ENCODE measurements at regions not wholly inside any gene's neighbourhood (a gene's known extent, or its start where the extent isn't known, plus 50 kb on each side); places are given as distances from the start of the nearest gene placed in this dataset.

GRCh38 chr2:15703365-15703869 lies 111.7 kb downstream of the DDX1 start:
- Histone ChIP-seq H3K36me3 (no peaks in the 10 kb centered on the region), H3K27me3 (ENCODE audit: insufficient read depth, low read depth, severe bottlenecking) (no peaks in the 10 kb centered on the region)
- no peak for TF ChIP-seq CTCF (IDR thresholded peaks at IDR 0.05; ENCODE audit: low read depth, low read length)

GRCh38 chr2:15704086-15704787 lies 112.6 kb downstream of the DDX1 start:
- Histone ChIP-seq H3K27ac (no peak overlapping the region), H3K36me3 (no peaks in the 10 kb centered on the region), H3K27me3 (ENCODE audit: insufficient read depth, low read depth, severe bottlenecking) (no peaks in the 10 kb centered on the region), H3K4me3 (ENCODE audit: low read depth, low read length) (no peak overlapping the region), H3K9me3 (ENCODE audit: severe bottlenecking) (peaks cover 3% of the 10 kb centered on the region)
- no peak for DNase-seq
- no peak for TF ChIP-seq CTCF (IDR thresholded peaks at IDR 0.05; ENCODE audit: low read depth, low read length)

More at GRCh38 chr2:15703365-15703869, 111.7 kb downstream of the DDX1 start:
- no peak overlapping the region for H3K4me3 ChIP-seq (ENCODE audit: low read depth, low read length)
- peaks cover 3% of the 10 kb centered on the region for H3K9me3 ChIP-seq (ENCODE audit: severe bottlenecking)
- no peak overlapping the region for H3K27ac ChIP-seq
- DNase-seq: no peak

GRCh38 chr2:15704788-15705115 lies 113.1 kb downstream of the DDX1 start:
- no peak for DNase-seq
- no peak overlapping the region for H3K4me3 ChIP-seq (ENCODE audit: low read depth, low read length)
- no peaks in the 10 kb centered on the region for H3K27me3 ChIP-seq (ENCODE audit: insufficient read depth, low read depth, severe bottlenecking)
- H3K27ac ChIP-seq: no peak overlapping the region
- no peaks in the 10 kb centered on the region for H3K9me3 ChIP-seq (ENCODE audit: severe bottlenecking)
- TF ChIP-seq CTCF (IDR thresholded peaks at IDR 0.05; ENCODE audit: low read depth, low read length): no peak
- no peaks in the 10 kb centered on the region for H3K36me3 ChIP-seq

GRCh38 chr2:15705310-15705709 lies 113.6 kb downstream of the DDX1 start:
- TF ChIP-seq CTCF (IDR thresholded peaks at IDR 0.05; ENCODE audit: low read depth, low read length): no peak
- no peak for DNase-seq
- Histone ChIP-seq H3K9me3 (ENCODE audit: severe bottlenecking) (no peaks in the 10 kb centered on the region), H3K27me3 (ENCODE audit: insufficient read depth, low read depth, severe bottlenecking) (no peaks in the 10 kb centered on the region), H3K36me3 (no peaks in the 10 kb centered on the region), H3K4me3 (ENCODE audit: low read depth, low read length) (no peak overlapping the region), H3K27ac (no peak overlapping the region)

- Histone ChIP-seq H3K27me3 (ENCODE audit: insufficient read depth, low read depth, severe bottlenecking) (no peaks in the 10 kb centered on the region), H3K36me3 (no peaks in the 10 kb centered on the region), H3K4me3 (ENCODE audit: low read depth, low read length) (no peak overlapping the region), H3K9me3 (ENCODE audit: severe bottlenecking) (no peaks in the 10 kb centered on the region), H3K27ac (no peak overlapping the region)
- TF ChIP-seq CTCF (IDR thresholded peaks at IDR 0.05; ENCODE audit: low read depth, low read length): no peak
- DNase-seq: no peak
Observed at GRCh38 chr2:15705839-15706386, 114.2 kb downstream of the DDX1 start.
